A673 (cell line): ENCODE measurements at regions not wholly inside any gene's neighbourhood (a gene's known extent, or its start where the extent isn't known, plus 50 kb on each side); places are given as distances from the start of the nearest gene placed in this dataset.
A peak's percentile ranks its signal among the peaks of the same experiment; 100 is the strongest.

ENCODE experiments used
- BruUV-seq: library from RNA; stranded (reverse); fragments of 400-500 nt; replicated peaks from 2 replicates; lab custom pipeline; 2021; lab: Mats Ljungman, UMichigan
- CTCF ChIA-PET: fragments of 300-600 bp; sonication (Branson Sonifier 250); formaldehyde crosslinking; loops from one replicate; lab custom pipeline; 2022; ENCODE audit warnings: antibody characterized with exemption; lab: Charles Lee
- POLR2A ChIA-PET: fragments of 300-600 bp; sonication (Branson Sonifier 250); formaldehyde crosslinking; loops from one replicate; lab custom pipeline; 2022; ENCODE audit warnings: antibody characterized with exemption; ENCODE audit not compliant: low non-redundant PET; lab: Charles Lee
- DNase-seq: peaks from one replicate; pipeline ENCODE4 v3.0.0-alpha.2; 2015; ENCODE audit warnings: low spot score
- H3K27ac ChIP-seq: fragments of 200-600 bp; sonication (generic); 2 replicates; pipeline ENCODE4 v1.5.1; 2016; ENCODE audit warnings: mixed run types, low read depth, mild to moderate bottlenecking, mixed read lengths, antibody characterized with exemption, low read length; ENCODE audit not compliant: poor library complexity, severe bottlenecking
- H3K27me3 ChIP-seq: fragments of 200-600 bp; sonication (generic); replicated peaks from 2 replicates; pipeline ENCODE4 v1.6.1; 2017; ENCODE audit warnings: mixed run types, low read depth, mild to moderate bottlenecking, mixed read lengths, antibody characterized with exemption, low read length; ENCODE audit not compliant: insufficient read depth, poor library complexity
- H3K36me3 ChIP-seq: fragments of 200-600 bp; sonication (generic); 2 replicates; pipeline ENCODE4 v1.6.1; 2016; ENCODE audit warnings: mixed run types, mild to moderate bottlenecking, mixed read lengths, antibody characterized with exemption, low read length; ENCODE audit not compliant: insufficient read depth, poor library complexity, severe bottlenecking
- H3K4me1 ChIP-seq: fragments of 200-600 bp; sonication (generic); 2 replicates; pipeline ENCODE4 v1.6.1; 2017; ENCODE audit warnings: mixed run types, mild to moderate bottlenecking, mixed read lengths, antibody characterized with exemption, low read length; ENCODE audit not compliant: insufficient read depth, poor library complexity, severe bottlenecking
- H3K4me3 ChIP-seq: fragments of 200-600 bp; sonication (generic); 2 replicates; pipeline ENCODE4 v1.5.1; 2016; ENCODE audit warnings: low read depth, mixed run types, mild to moderate bottlenecking, mixed read lengths, low read length; ENCODE audit not compliant: poor library complexity, severe bottlenecking
- H3K9me3 ChIP-seq: fragments of 200-600 bp; sonication (generic); 2 replicates; pipeline ENCODE4 v1.6.1; 2016; ENCODE audit warnings: mixed run types, low read depth, mild to moderate bottlenecking, mixed read lengths, antibody characterized with exemption, low read length; ENCODE audit not compliant: poor library complexity, severe bottlenecking
- EZH2 ChIP-seq: fragments of 200-600 bp; sonication (generic); IDR thresholded peaks from 2 replicates; pipeline ENCODE4 v1.6.1; 2017; ENCODE audit warnings: borderline replicate concordance, low read depth, mild to moderate bottlenecking, mixed read lengths, antibody characterized with exemption, low read length; ENCODE audit not compliant: poor library complexity, severe bottlenecking
- intact Hi-C: fragments of 100-400 bp; cut with micrococcal nuclease; formaldehyde crosslinking; loops from one replicate; pipeline ENCODE4 v1.10.0; 2022; ENCODE audit not compliant: unreplicated experiment
- TF ChIP-seq, protein P1 (sequence below): fragments of 300-800, 200-600 bp; sonication (generic); conservative IDR thresholded peaks from 2 replicates; pipeline ENCODE4 v1.5.1; 2017; ENCODE audit warnings: low read depth, mild to moderate bottlenecking, antibody characterized with exemption, low read length, moderate library complexity, mixed read lengths

DNA sequence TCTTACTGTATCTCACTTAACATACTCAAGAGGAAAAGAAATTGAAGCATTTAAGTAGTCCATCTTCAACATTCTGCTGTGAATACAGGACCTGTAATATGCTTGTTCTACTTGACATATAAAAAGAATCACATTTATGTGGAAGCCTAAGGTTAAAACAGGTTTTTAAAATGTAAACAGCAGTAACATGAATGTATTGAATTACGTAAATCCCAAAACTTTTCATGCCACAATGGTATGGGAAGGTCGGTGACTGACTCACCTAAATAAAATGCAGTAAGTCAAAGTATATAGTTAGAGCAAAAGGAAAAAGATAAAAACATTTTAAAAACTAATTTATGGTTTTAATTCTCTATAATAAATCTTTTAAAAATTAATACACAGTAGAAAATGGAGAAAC lies 115.7 kb upstream of the TJP1 start:
- DNase-seq: no peak
- Histone ChIP-seq H3K4me3 (no peak overlapping the region), H3K9me3 (no peaks in the 10 kb centered on the region), H3K27me3 (peaks cover 7% of the 10 kb centered on the region), H3K4me1 (no peaks in the 10 kb centered on the region), H3K36me3 (no peaks in the 10 kb centered on the region), H3K27ac (no peak overlapping the region)
- intact Hi-C loops: no loop called here
- no peak for TF ChIP-seq EZH2
- TF ChIP-seq, protein P1, sequence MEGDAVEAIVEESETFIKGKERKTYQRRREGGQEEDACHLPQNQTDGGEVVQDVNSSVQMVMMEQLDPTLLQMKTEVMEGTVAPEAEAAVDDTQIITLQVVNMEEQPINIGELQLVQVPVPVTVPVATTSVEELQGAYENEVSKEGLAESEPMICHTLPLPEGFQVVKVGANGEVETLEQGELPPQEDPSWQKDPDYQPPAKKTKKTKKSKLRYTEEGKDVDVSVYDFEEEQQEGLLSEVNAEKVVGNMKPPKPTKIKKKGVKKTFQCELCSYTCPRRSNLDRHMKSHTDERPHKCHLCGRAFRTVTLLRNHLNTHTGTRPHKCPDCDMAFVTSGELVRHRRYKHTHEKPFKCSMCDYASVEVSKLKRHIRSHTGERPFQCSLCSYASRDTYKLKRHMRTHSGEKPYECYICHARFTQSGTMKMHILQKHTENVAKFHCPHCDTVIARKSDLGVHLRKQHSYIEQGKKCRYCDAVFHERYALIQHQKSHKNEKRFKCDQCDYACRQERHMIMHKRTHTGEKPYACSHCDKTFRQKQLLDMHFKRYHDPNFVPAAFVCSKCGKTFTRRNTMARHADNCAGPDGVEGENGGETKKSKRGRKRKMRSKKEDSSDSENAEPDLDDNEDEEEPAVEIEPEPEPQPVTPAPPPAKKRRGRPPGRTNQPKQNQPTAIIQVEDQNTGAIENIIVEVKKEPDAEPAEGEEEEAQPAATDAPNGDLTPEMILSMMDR: no peak
- BruUV-seq: no TSS peak
- POLR2A ChIA-PET: no interaction called here
- CTCF ChIA-PET: interaction anchor here (1.2 kb wide), 1 partner anchor 190 kb away, joined by 4 read pairs; no protein-coding TSS in a partner anchor

- ChIA-PET CTCF (interaction anchor here (1.8 kb wide), 1 partner anchor 189 kb away, joined by 6 read pairs; no protein-coding TSS in a partner anchor), POLR2A (no interaction called here)
- no peak for DNase-seq
- TF ChIP-seq, protein P1: no peak
- no peak for TF ChIP-seq EZH2
- BruUV-seq: no TSS peak
- no peaks in the 10 kb centered on the region for H3K9me3 ChIP-seq
- no peak overlapping the region for H3K4me3 ChIP-seq
- H3K4me1 ChIP-seq: no peaks in the 10 kb centered on the region
- no peak overlapping the region for H3K27ac ChIP-seq
- H3K36me3 ChIP-seq: no peaks in the 10 kb centered on the region
- H3K27me3 ChIP-seq: peaks cover 7% of the 10 kb centered on the region
- intact Hi-C loops: no loop called here
Observed at GRCh38 chr15:29936353-29937049, 114.2 kb upstream of the TJP1 start.

GRCh38 chr15:29935296-29936004 lies 113.2 kb upstream of the TJP1 start:
- Histone ChIP-seq H3K4me1 (no peaks in the 10 kb centered on the region), H3K36me3 (no peaks in the 10 kb centered on the region), H3K4me3 (no peak overlapping the region), H3K27ac (no peak overlapping the region), H3K27me3 (peaks cover 7% of the 10 kb centered on the region), H3K9me3 (no peaks in the 10 kb centered on the region)
- BruUV-seq: no TSS peak
- intact Hi-C loops: no loop called here
- peak; percentile 21 for DNase-seq
- no peak for TF ChIP-seq EZH2
- TF ChIP-seq, protein P1: peak; percentile 51
- ChIA-PET POLR2A (no interaction called here), CTCF (interaction anchor here (0.6 to 1.8 kb wide), 2 partner anchors 74 to 188 kb away, joined by 4 to 6 read pairs; no protein-coding TSS in a partner anchor)
